Activated naive CD8-positive, alpha-beta T cell (primary cell): ENCODE measurements at regions not wholly inside any gene's neighbourhood (a gene's known extent, or its start where the extent isn't known, plus 50 kb on each side); places are given as distances from the start of the nearest gene placed in this dataset.

Source experiments
- H3K27ac Mint-ChIP-seq: one replicate; pipeline ENCODE4 v1.8.0; 2021; ENCODE audit warnings: mixed read lengths
- H3K27me3 Mint-ChIP-seq: one replicate; pipeline ENCODE4 v1.8.0; 2021; ENCODE audit warnings: mixed read lengths
- H3K36me3 Mint-ChIP-seq: one replicate; pipeline ENCODE4 v1.8.0; 2021; ENCODE audit warnings: mixed read lengths
- H3K4me1 Mint-ChIP-seq: one replicate; pipeline ENCODE4 v1.8.0; 2021; ENCODE audit warnings: low read depth, mixed read lengths
- H3K4me3 Mint-ChIP-seq: one replicate; pipeline ENCODE4 v1.8.0; 2021; ENCODE audit warnings: mild to moderate bottlenecking, mixed read lengths
- H3K9me3 Mint-ChIP-seq: one replicate; pipeline ENCODE4 v1.8.0; 2021; ENCODE audit warnings: low read depth, mixed read lengths

DNA sequence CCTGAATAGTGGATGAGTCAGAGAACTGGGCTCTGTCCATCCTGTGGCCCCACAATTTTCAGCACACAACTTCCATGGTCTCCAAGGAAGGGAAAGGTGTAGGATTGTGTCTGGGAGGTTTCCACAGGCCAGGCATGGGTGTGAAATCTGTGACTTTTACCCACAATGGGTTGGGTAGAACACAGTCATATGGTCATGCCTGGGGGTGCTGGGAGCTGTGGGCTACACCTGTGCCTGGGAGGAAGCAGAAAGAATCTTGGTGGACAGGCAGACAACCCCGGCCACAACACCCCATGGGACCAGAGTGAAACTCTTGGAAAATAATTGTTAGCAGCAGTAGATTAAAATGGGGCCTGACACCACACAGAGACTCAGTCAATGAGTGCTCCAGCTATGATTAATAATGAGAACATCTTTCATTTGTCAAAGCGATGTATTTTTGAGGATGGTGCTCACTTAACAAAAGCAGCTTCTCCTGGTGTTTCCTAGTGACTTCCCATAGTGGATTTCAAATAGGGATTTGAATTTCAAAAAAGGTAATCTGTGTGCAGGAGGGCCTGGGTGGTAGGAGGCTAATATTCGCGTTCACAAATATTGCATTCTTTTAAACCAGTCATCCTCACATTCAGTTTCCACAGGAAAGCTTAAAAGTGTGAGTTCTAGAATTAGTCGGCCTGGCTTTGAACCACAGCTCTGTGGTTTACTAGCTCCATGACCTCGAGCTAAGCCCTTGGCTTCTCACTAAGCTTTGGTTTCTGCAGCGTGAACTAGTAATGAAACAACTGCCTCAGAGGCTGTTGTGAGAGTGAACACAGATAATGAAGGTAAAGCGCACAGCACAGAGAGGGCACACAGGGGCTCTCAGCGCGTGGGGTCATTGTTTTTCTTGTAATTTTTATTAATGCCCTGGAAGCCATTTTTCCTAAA is 89.3 kb upstream of the UQCRFS1 start:
- Mint-ChIP-seq H3K27me3 (peaks cover 2% of the 10 kb centered on the region), H3K36me3 (no peaks in the 10 kb centered on the region), H3K9me3 (no peaks in the 10 kb centered on the region), H3K4me3 (no peak overlapping the region), H3K4me1 (no peaks in the 10 kb centered on the region), H3K27ac (no peak overlapping the region)

DNA sequence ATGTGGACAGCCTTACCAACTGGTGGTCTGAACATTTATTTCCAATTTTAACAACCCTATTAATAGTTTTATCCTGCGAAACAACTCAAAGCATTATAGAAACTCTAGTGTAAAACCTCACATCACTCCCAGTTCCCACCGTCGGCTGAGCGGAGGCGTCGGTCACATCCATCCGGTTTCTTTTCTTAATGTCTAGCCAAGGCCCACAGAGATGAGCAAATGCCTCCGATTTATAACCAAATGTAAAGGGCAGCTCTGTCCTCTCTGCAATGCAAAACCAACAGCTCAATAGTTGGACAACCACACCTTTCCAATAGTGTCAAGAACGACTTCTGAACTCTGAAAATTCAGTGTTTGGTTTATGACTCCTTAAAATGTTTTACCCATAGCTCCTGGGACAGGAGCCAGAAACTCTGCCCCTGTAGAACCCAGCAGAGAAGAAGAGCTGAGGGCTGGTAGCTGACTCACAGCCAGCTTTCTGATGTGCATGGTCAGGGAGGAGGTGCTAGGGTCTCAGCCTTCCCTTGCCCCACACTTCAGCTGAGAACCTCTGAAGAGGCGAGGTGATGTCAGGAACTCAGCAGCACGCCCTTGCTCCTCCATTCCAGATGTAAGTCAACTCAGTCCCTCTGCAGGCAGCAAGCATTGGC is 90.2 kb upstream of the UQCRFS1 start:
- Mint-ChIP-seq H3K27ac (peak overlapping the region; percentile 25), H3K36me3 (no peaks in the 10 kb centered on the region), H3K27me3 (peaks cover 6% of the 10 kb centered on the region), H3K4me3 (no peak overlapping the region), H3K4me1 (no peaks in the 10 kb centered on the region), H3K9me3 (no peaks in the 10 kb centered on the region)

DNA sequence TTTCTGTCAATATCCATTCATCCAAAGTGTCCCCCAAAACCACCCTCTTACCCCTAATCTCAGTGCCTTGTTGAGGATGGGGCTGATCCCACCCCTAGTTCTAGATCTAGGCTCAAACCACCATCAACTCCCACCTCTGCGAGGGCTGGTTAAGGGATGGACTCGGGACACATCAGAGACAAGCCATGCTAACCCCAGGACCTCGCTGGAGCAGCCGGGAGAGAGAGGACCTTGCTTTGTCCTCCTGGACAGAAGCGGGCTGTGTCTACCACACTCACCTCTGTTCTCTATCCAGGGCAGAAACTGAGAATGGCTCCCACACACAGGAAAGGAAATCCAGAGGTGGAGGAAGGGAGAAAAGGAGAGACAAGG is 90.8 kb upstream of the UQCRFS1 start:
- Mint-ChIP-seq H3K4me3 (no peak overlapping the region), H3K9me3 (no peaks in the 10 kb centered on the region), H3K4me1 (no peaks in the 10 kb centered on the region), H3K27ac (no peak overlapping the region), H3K27me3 (peaks cover 6% of the 10 kb centered on the region), H3K36me3 (no peaks in the 10 kb centered on the region)

- H3K36me3 Mint-ChIP-seq = no peaks in the 10 kb centered on the region
- H3K27ac Mint-ChIP-seq = no peak overlapping the region
- H3K4me1 Mint-ChIP-seq = no peaks in the 10 kb centered on the region
- peaks cover 11% of the 10 kb centered on the region for H3K27me3 Mint-ChIP-seq
- no peaks in the 10 kb centered on the region for H3K9me3 Mint-ChIP-seq
- no peak overlapping the region for H3K4me3 Mint-ChIP-seq
Observed at GRCh38 chr19:29305268-29305667, 92.3 kb upstream of the UQCRFS1 start.

DNA sequence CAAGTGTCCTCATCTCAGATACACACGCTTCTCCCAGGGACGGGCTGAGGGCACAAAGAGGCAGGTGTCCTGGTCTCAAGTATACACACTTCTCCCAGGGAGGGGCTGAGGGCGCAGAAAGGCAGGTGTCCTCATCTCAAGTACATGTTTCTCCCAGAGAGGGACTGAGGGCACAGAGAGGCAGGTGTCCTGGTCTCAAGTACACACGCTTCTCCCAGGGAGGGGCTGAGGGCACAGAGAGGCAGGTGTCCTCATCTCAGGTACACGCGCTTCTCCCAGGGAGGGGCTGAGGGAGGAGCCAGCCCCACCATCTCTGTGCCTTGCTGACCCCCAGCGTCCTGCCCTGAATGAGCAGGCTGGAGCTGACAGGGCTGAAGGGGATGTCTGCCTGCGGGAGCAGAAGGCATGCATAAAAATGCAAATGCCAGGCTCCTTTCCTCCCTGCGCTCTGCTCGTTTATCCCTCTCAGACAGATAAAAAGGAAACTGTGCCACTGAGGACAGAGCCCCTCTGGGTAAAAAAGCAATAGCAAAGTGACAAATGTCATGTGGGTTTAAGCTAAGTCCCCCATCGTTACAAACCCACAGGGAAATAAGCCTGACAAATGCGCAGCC is 96.1 kb upstream of the UQCRFS1 start:
- peaks cover 16% of the 10 kb centered on the region for H3K27me3 Mint-ChIP-seq
- no peaks in the 10 kb centered on the region for H3K4me1 Mint-ChIP-seq
- H3K9me3 Mint-ChIP-seq = no peaks in the 10 kb centered on the region
- no peak overlapping the region for H3K27ac Mint-ChIP-seq
- H3K4me3 Mint-ChIP-seq = no peak overlapping the region
- no peaks in the 10 kb centered on the region for H3K36me3 Mint-ChIP-seq

DNA sequence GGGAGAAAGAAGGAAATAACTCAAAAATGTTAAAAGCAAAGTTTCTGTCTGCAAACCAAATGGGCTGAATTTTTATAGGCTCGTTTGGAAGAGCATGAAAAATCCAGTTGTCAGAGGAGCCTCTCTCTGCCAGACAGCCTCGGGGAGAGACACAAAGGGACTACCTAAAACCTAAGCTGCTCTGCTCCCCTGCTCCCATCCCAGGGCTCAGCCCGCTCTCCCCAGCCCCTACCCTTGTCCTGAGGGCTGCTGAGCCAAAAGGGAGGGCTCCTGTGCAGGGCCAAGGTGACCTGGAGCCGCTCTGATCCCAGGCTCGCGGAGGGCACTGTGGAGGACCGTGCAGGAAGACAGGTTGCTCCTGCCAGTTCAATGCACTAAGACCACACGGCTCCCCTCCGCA is 96.7 kb upstream of the UQCRFS1 start:
- Mint-ChIP-seq H3K36me3 (no peaks in the 10 kb centered on the region), H3K4me1 (no peaks in the 10 kb centered on the region), H3K4me3 (no peak overlapping the region), H3K27me3 (peaks cover 16% of the 10 kb centered on the region), H3K9me3 (no peaks in the 10 kb centered on the region), H3K27ac (no peak overlapping the region)

- H3K9me3 Mint-ChIP-seq = no peaks in the 10 kb centered on the region
- peaks cover 16% of the 10 kb centered on the region for H3K27me3 Mint-ChIP-seq
- no peak overlapping the region for H3K27ac Mint-ChIP-seq
- H3K4me3 Mint-ChIP-seq = no peak overlapping the region
- H3K4me1 Mint-ChIP-seq = no peaks in the 10 kb centered on the region
- no peaks in the 10 kb centered on the region for H3K36me3 Mint-ChIP-seq
Observed at GRCh38 chr19:29311191-29311790, 98.3 kb upstream of the UQCRFS1 start.

GRCh38 chr19:29315556-29316190 is 102.7 kb upstream of the UQCRFS1 start:
- Mint-ChIP-seq H3K9me3 (no peaks in the 10 kb centered on the region), H3K36me3 (no peaks in the 10 kb centered on the region), H3K4me1 (no peaks in the 10 kb centered on the region), H3K27me3 (peaks cover 6% of the 10 kb centered on the region), H3K4me3 (no peak overlapping the region), H3K27ac (no peak overlapping the region)

DNA sequence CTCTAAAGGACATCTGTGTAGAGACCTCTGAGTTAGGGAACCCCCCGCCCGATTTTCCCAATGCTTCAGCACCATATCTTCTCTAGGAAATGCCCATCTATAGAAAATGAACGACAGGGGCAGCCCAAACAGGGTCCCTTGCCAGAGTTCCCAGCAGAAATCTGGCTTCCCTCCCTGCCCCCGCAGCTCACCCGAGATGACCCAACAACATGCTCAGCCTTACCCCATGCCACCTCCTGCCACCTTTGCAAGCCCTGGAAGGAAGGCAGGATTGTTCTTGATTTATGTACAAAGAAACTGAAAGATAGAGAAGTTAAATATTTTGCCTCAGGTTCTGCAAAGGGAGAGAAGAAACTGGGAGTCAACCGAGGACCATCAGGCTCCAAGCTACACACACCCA is 105.6 kb upstream of the UQCRFS1 start:
- H3K36me3 Mint-ChIP-seq = no peaks in the 10 kb centered on the region
- H3K4me3 Mint-ChIP-seq = no peak overlapping the region
- H3K4me1 Mint-ChIP-seq = no peaks in the 10 kb centered on the region
- H3K9me3 Mint-ChIP-seq = no peaks in the 10 kb centered on the region
- peaks cover 6% of the 10 kb centered on the region for H3K27me3 Mint-ChIP-seq
- H3K27ac Mint-ChIP-seq = no peak overlapping the region

DNA sequence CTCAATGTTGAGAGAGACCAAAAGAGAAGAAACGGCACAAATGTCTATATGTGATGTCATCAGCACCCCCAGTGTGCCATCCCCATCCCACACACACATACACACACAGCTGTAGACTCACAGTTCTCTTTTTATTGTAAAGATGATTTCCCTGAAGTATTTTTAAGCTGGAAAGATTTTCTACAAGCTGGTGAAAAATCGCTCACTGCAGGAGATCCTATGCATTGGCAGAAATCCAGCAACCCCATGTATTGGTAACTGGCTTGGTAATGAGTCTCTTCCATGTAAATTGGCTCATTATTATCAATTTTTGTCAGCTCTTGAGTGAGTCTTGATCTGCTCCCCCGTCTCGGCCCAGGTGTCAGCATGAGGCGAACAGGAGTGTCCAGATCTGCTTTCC is 107.1 kb upstream of the UQCRFS1 start:
- Mint-ChIP-seq H3K9me3 (no peaks in the 10 kb centered on the region), H3K4me1 (no peaks in the 10 kb centered on the region), H3K27ac (no peak overlapping the region), H3K4me3 (no peak overlapping the region), H3K27me3 (peaks cover 4% of the 10 kb centered on the region), H3K36me3 (no peaks in the 10 kb centered on the region)

GRCh38 chr19:29320618-29321017 is 107.7 kb upstream of the UQCRFS1 start:
- H3K9me3 Mint-ChIP-seq = no peaks in the 10 kb centered on the region
- no peak overlapping the region for H3K4me3 Mint-ChIP-seq
- no peaks in the 10 kb centered on the region for H3K4me1 Mint-ChIP-seq
- H3K27me3 Mint-ChIP-seq = peaks cover 4% of the 10 kb centered on the region
- H3K36me3 Mint-ChIP-seq = no peaks in the 10 kb centered on the region
- H3K27ac Mint-ChIP-seq = no peak overlapping the region

DNA sequence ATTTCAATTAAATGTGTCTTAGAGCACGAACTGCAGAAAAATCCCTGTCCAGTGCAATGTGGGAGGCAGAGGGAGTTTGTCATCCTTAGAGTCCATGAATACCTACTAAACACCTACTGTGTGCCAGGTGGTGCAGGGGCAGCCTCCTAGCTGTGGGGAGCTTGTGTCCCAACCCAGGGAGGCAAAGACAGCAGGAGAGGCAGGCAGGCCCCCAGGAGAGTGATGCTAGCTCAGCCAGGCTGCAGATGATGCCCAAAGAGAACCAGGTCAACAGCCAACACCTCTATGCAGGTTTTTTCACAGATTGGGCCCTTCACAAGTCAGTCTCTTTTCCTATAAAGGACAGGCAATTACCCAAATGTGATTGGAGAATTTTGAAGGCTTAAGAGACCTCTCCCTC is 108.2 kb upstream of the UQCRFS1 start:
- Mint-ChIP-seq H3K36me3 (no peaks in the 10 kb centered on the region), H3K9me3 (no peaks in the 10 kb centered on the region), H3K27me3 (peaks cover 2% of the 10 kb centered on the region), H3K4me3 (no peak overlapping the region), H3K4me1 (no peaks in the 10 kb centered on the region), H3K27ac (no peak overlapping the region)

DNA sequence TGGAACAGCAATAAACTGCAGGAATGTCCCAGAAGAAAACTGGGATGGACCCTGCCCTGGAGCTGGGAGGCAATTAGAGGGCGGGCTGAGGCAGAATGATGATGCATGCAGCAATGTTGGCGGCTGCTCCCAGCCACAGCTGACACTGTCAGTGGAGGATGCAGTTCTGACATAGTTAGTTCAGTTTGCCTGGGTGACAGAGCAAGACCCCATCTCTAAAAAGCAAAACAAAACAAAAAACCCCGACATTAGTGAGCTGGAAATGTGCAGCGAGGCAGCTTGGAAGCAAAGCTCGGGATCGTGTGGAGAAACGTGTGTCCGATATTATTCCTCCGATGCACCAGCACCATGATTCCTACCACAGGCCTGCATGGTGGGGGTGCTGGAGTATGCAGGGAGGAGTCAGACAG is 110.1 kb upstream of the UQCRFS1 start:
- Mint-ChIP-seq H3K4me1 (no peaks in the 10 kb centered on the region), H3K4me3 (no peak overlapping the region), H3K9me3 (peaks cover 1% of the 10 kb centered on the region), H3K27me3 (peaks cover 3% of the 10 kb centered on the region), H3K36me3 (peaks cover 2% of the 10 kb centered on the region), H3K27ac (no peak overlapping the region)

GRCh38 chr19:29323440-29324290 is 110.7 kb upstream of the UQCRFS1 start:
- no peaks in the 10 kb centered on the region for H3K4me1 Mint-ChIP-seq
- peaks cover 5% of the 10 kb centered on the region for H3K27me3 Mint-ChIP-seq
- no peak overlapping the region for H3K27ac Mint-ChIP-seq
- H3K36me3 Mint-ChIP-seq = peaks cover 7% of the 10 kb centered on the region
- H3K4me3 Mint-ChIP-seq = no peak overlapping the region
- H3K9me3 Mint-ChIP-seq = peaks cover 8% of the 10 kb centered on the region
